A549 (cell line): ENCODE measurements at regions not wholly inside any gene's neighbourhood (a gene's known extent, or its start where the extent isn't known, plus 50 kb on each side); places are given as distances from the start of the nearest gene placed in this dataset.

Experiments used
- ATAC-seq, 2 experiments: fragments of 200-7000 bp in 1 of 2; fragments of >200 bp in 1 of 2; cut with Nextera tagmentation in 1 of 2; cut with Tn5 transposase in 1 of 2; 3 replicates each; pipeline versions ENCODE4 v1.8.0 to v1.9.1; 2018 to 2020; ENCODE audit warnings: mild to moderate bottlenecking in 1 of 2, moderate library complexity in 1 of 2
- CTCF ChIA-PET: fragments of 300-600 bp; sonication (Branson Sonifier 250); formaldehyde crosslinking; extraction: SDS; loops from one replicate; lab custom pipeline; 2021; ENCODE audit warnings: antibody characterized with exemption, inconsistent platforms; lab: Yijun Ruan, JAX
- POLR2A ChIA-PET: fragments of 350-600 bp; formaldehyde crosslinking; extraction: SDS; loops from one replicate; lab custom pipeline; 2021; ENCODE audit warnings: antibody characterized with exemption, inconsistent platforms; lab: Yijun Ruan, JAX
- DNase-seq, 2 experiments: peaks; one replicate each; pipeline versions ENCODE4 v3.0.0 to v3.0.0-alpha.2; 2011 to 2016; ENCODE audit warnings: low read depth in 1 of 2, low spot score in 1 of 2
- FAIRE-seq: peaks from 2 replicates; lab custom pipeline; 2011; peaks lifted over from hg19 to GRCh38; lab: Jason Lieb, UNC
- H3K27ac ChIP-seq, 2 experiments: fragments of >200 bp; sonication (Bioruptor Twin); formaldehyde crosslinking; 3 replicates each; pipeline ENCODE4 v1.5.1; 2016 to 2017
- H3K4me1 ChIP-seq: fragments of >200 bp; sonication (Bioruptor Twin); formaldehyde crosslinking; 3 replicates; pipeline ENCODE4 v1.6.1; 2016
- H3K4me2 ChIP-seq: fragments of >200 bp; sonication (Bioruptor Twin); formaldehyde crosslinking; 3 replicates; pipeline ENCODE4 v1.6.1; 2016
- H3K4me3 ChIP-seq: fragments of >200 bp; sonication (Bioruptor Twin); formaldehyde crosslinking; 3 replicates; pipeline ENCODE4 v1.5.1; 2016
- H3K9me3 ChIP-seq: fragments of >200 bp; sonication (Bioruptor Twin); formaldehyde crosslinking; 3 replicates; pipeline ENCODE4 v1.6.1; 2016
- CBX2 ChIP-seq: fragments of 200-600 bp; sonication (generic); IDR thresholded peaks from 2 replicates; pipeline ENCODE4 v1.6.1; 2016; ENCODE audit warnings: low read depth, mild to moderate bottlenecking, borderline replicate concordance
- CEBPB ChIP-seq, 2 experiments: fragments of >200 bp in 1 of 2; sonication (Bioruptor Twin) in 1 of 2; formaldehyde crosslinking in 1 of 2; IDR thresholded peaks; 2 replicates each; pipeline ENCODE4 v1.6.1; 2012 to 2016
- CHD4 ChIP-seq: fragments of 200-600 bp; sonication (generic); IDR thresholded peaks from 2 replicates; pipeline ENCODE4 v1.6.1; 2016; ENCODE audit warnings: antibody characterized with exemption, mild to moderate bottlenecking, borderline replicate concordance
- ESRRA ChIP-seq: fragments of 150-350 bp; IDR thresholded peaks from 2 replicates; pipeline ENCODE4 v1.6.1; 2014; ENCODE audit warnings: mild to moderate bottlenecking, low read length, borderline replicate concordance
- FOSL2 ChIP-seq, 2 experiments: fragments of 450-650 bp in 1 of 2; fragments of >200 bp in 1 of 2; sonication (Bioruptor Twin) in 1 of 2; formaldehyde crosslinking; IDR thresholded peaks; 2 replicates each; pipeline versions ENCODE4 v1.5.0 to v1.6.1; 2016 to 2020; ENCODE audit warnings: mild to moderate bottlenecking in 1 of 2, moderate library complexity in 1 of 2
- FOXS1 ChIP-seq: fragments of 250-450 bp; sonication (Bioruptor Pico); IDR thresholded peaks from 2 replicates; pipeline ENCODE4 v1.5.0; 2020; ENCODE audit warnings: mild to moderate bottlenecking, moderate library complexity
- HEYL ChIP-seq: fragments of 250-450 bp; sonication (Bioruptor Pico); IDR thresholded peaks from 2 replicates; pipeline ENCODE4 v1.8.0; 2021; ENCODE audit warnings: mild to moderate bottlenecking, moderate library complexity
- HMGXB4 ChIP-seq: fragments of 250-450 bp; sonication (Bioruptor Pico); IDR thresholded peaks from 2 replicates; pipeline ENCODE4 v1.5.0; 2021; ENCODE audit warnings: mild to moderate bottlenecking, moderate library complexity, borderline replicate concordance
- HOXA7 ChIP-seq: fragments of 250-450 bp; sonication (Bioruptor Pico); IDR thresholded peaks from 2 replicates; pipeline ENCODE4 v1.5.0; 2020; ENCODE audit warnings: mild to moderate bottlenecking, moderate library complexity
- HOXB5 ChIP-seq: fragments of 250-450 bp; sonication (Bioruptor Pico); IDR thresholded peaks from 2 replicates; pipeline ENCODE4 v1.5.0; 2020; ENCODE audit warnings: mild to moderate bottlenecking, moderate library complexity
- KDM5A ChIP-seq: fragments of 200-600 bp; sonication (generic); IDR thresholded peaks from 2 replicates; pipeline ENCODE4 v1.6.1; 2016; ENCODE audit warnings: antibody characterized with exemption, mild to moderate bottlenecking
- MAFK ChIP-seq: fragments of 450-650 bp; IDR thresholded peaks from 2 replicates; pipeline ENCODE4 v1.6.1; 2014; ENCODE audit not compliant: partially characterized antibody
- MAZ ChIP-seq: fragments of 150-350 bp; IDR thresholded peaks from 2 replicates; pipeline ENCODE4 v1.6.1; 2014; ENCODE audit warnings: antibody characterized with exemption, low read depth, low read length, borderline replicate concordance
- MYC ChIP-seq: IDR thresholded peaks from 2 replicates; pipeline ENCODE4 v1.6.1; 2012; ENCODE audit warnings: mild to moderate bottlenecking, inconsistent platforms, low read length, improper control_type of control experiment, borderline replicate concordance
- NFE2L2 ChIP-seq: fragments of 150-350 bp; conservative IDR thresholded peaks from 2 replicates; pipeline ENCODE4 v1.6.1; 2014; ENCODE audit warnings: low read length
- PHF8 ChIP-seq: fragments of 200-600 bp; sonication (generic); IDR thresholded peaks from 2 replicates; pipeline ENCODE4 v1.6.1; 2016; ENCODE audit warnings: low read depth, mild to moderate bottlenecking, antibody characterized with exemption, moderate library complexity, borderline replicate concordance
- POLR2A ChIP-seq: IDR thresholded peaks from 2 replicates; pipeline ENCODE4 v1.6.1; 2012; ENCODE audit warnings: mild to moderate bottlenecking, low read length
- POLR2AphosphoS2 ChIP-seq: conservative IDR thresholded peaks from 2 replicates; pipeline ENCODE4 v1.6.1; 2012; ENCODE audit warnings: low read length, improper control_type of control experiment, inconsistent platforms
- RNF2 ChIP-seq: fragments of 200-600 bp; sonication (generic); IDR thresholded peaks from 2 replicates; pipeline ENCODE4 v1.6.1; 2016; ENCODE audit warnings: low read depth, mild to moderate bottlenecking, antibody characterized with exemption, moderate library complexity, borderline replicate concordance
- SMC3 ChIP-seq: fragments of >200 bp; sonication (Bioruptor Twin); formaldehyde crosslinking; IDR thresholded peaks from 3 replicates; pipeline ENCODE4 v1.6.1; 2018; ENCODE audit warnings: inconsistent platforms
- SREBF2 ChIP-seq: fragments of 450-650 bp; IDR thresholded peaks from 2 replicates; pipeline ENCODE4 v1.6.1; 2014; ENCODE audit warnings: mild to moderate bottlenecking, moderate library complexity
- TFCP2L1 ChIP-seq: fragments of 250-450 bp; sonication (Bioruptor Pico); IDR thresholded peaks from 2 replicates; pipeline ENCODE4 v1.5.0; 2021; ENCODE audit warnings: mild to moderate bottlenecking
- USF2 ChIP-seq: fragments of 450-650 bp; IDR thresholded peaks from 2 replicates; pipeline ENCODE4 v1.6.1; 2014; ENCODE audit warnings: antibody characterized with exemption
- ZC3H11A ChIP-seq: fragments of 450-650 bp; IDR thresholded peaks from 2 replicates; pipeline ENCODE4 v1.6.1; 2014; ENCODE audit warnings: antibody characterized with exemption, mild to moderate bottlenecking
- ZFP36 ChIP-seq: fragments of 450-650 bp; IDR thresholded peaks from 2 replicates; pipeline ENCODE4 v1.6.1; 2014; ENCODE audit warnings: borderline replicate concordance; ENCODE audit not compliant: partially characterized antibody
- WGBS: methylation state at CpG from one replicate; pipeline ENCODE4 v1.1.6; 2017; ENCODE audit errors: missing lambda C conversion rate; 5-methylcytosine and 5-hydroxymethylcytosine counted together

GRCh38 chr13:111004444-111004843, 89.6 kb upstream of the ANKRD10 start:
- ChIA-PET CTCF (no interaction called here), POLR2A (no interaction called here)
- Histone ChIP-seq H3K4me3 (no peak overlapping the region), H3K27ac (no peak overlapping the region), H3K9me3 (no peaks in the 10 kb centered on the region), H3K4me1 (no peaks in the 10 kb centered on the region; the same call in 2 of the 3 replicates), H3K4me2 (no peak overlapping the region)
- DNase-seq (no peak), FAIRE-seq (no peak), ATAC-seq (no peak)
- WGBS = 76% methylated on average over 6 of the region's 6 CpGs
- TF ChIP-seq POLR2AphosphoS2 (no peak), HOXB5 (CRISPR knock-in tag) (no peak), HOXA7 (no peak), SMC3 (no peak), HMGXB4 (CRISPR knock-in tag) (no peak), ESRRA (no peak), KDM5A (no peak), HEYL (no peak), FOSL2 (IDR thresholded peaks at IDR 0.05) (no peak), FOSL2 (CRISPR knock-in tag; IDR thresholded peaks at IDR 0.05) (no peak), ZC3H11A (no peak), RNF2 (no peak), MAZ (no peak)

- Histone ChIP-seq H3K27ac (no peak overlapping the region), H3K9me3 (no peaks in the 10 kb centered on the region), H3K4me3 (no peak overlapping the region), H3K4me1 (no peaks in the 10 kb centered on the region; the same call in 2 of the 3 replicates), H3K4me2 (no peak overlapping the region)
- TF ChIP-seq CBX2 = no peak
- no peak for TF ChIP-seq FOXS1 (CRISPR knock-in tag)
- TF ChIP-seq SREBF2 = no peak
- TF ChIP-seq SMC3 = no peak
- TF ChIP-seq MAZ = no peak
- no peak for TF ChIP-seq PHF8
- no peak for TF ChIP-seq ZC3H11A
- TF ChIP-seq KDM5A = no peak
- no peak for TF ChIP-seq TFCP2L1 (CRISPR knock-in tag)
- TF ChIP-seq USF2 = no peak
- TF ChIP-seq ZFP36 = no peak
- no peak for TF ChIP-seq POLR2A
- TF ChIP-seq MAFK = no peak
- ChIA-PET CTCF (no interaction called here), POLR2A (no interaction called here)
- ATAC-seq (no peak), FAIRE-seq (no peak), DNase-seq (no peak)
- WGBS = 70% methylated on average over 2 of the region's 2 CpGs
Measured at GRCh38 chr13:111001636-111002035, 86.8 kb upstream of the ANKRD10 start.

GRCh38 chr13:110993788-110994187, 78.9 kb upstream of the ANKRD10 start:
- H3K9me3 ChIP-seq = no peaks in the 10 kb centered on the region
- CTCF ChIA-PET = no interaction called here
- TF ChIP-seq TFCP2L1 (CRISPR knock-in tag) = no peak
- TF ChIP-seq CEBPB (IDR thresholded peaks at IDR 0.05) = no peak
- no peak for TF ChIP-seq FOSL2 (IDR thresholded peaks at IDR 0.05)
- no peak for TF ChIP-seq FOSL2 (CRISPR knock-in tag; IDR thresholded peaks at IDR 0.05)
- no peak for TF ChIP-seq CHD4
- TF ChIP-seq NFE2L2 = no peak
- TF ChIP-seq MYC = no peak
- TF ChIP-seq ZFP36 = no peak
- ATAC-seq (no peak), DNase-seq (no peak), FAIRE-seq (no peak)
- POLR2A ChIA-PET = no interaction called here
- H3K4me2 ChIP-seq = no peak overlapping the region
- no peaks in the 10 kb centered on the region for H3K4me1 ChIP-seq
- H3K4me3 ChIP-seq = no peak overlapping the region
- 52% methylated on average over 2 of the region's 5 CpGs for WGBS
- no peak overlapping the region for H3K27ac ChIP-seq
